H9 (cell line): ENCODE measurements at regions not wholly inside any gene's neighbourhood (a gene's known extent, or its start where the extent isn't known, plus 50 kb on each side); places are given as distances from the start of the nearest gene placed in this dataset.

Experiments used
- DNase-seq: peaks from one replicate; pipeline ENCODE4 v3.0.0-alpha.2; 2017
- H2AFZ ChIP-seq: one replicate; pipeline ENCODE4 v1.6.1; 2013; ENCODE audit warnings: mild to moderate bottlenecking, low read length, control low read depth, moderate library complexity
- H2AK5ac ChIP-seq: 2 replicates; pipeline ENCODE4 v1.6.1; 2013; ENCODE audit warnings: low read length, control low read depth, mixed read lengths; ENCODE audit not compliant: insufficient read length
- H2BK120ac ChIP-seq: one replicate; pipeline ENCODE4 v1.6.1; 2013; ENCODE audit warnings: low read depth, mild to moderate bottlenecking, low read length, control low read depth, inconsistent platforms; ENCODE audit not compliant: poor library complexity, severe bottlenecking
- H2BK12ac ChIP-seq: 2 replicates; pipeline ENCODE4 v1.6.1; 2013; ENCODE audit warnings: low read length, control low read depth, mixed read lengths, low read depth; ENCODE audit not compliant: insufficient read length
- H2BK15ac ChIP-seq: 2 replicates; pipeline ENCODE4 v1.6.1; 2013; ENCODE audit warnings: low read depth, low read length, control low read depth
- H2BK20ac ChIP-seq: one replicate; pipeline ENCODE4 v1.6.1; 2013; ENCODE audit warnings: low read depth, mild to moderate bottlenecking, low read length, control low read depth, inconsistent platforms; ENCODE audit not compliant: poor library complexity, severe bottlenecking
- H2BK5ac ChIP-seq: 2 replicates; pipeline ENCODE4 v1.6.1; 2013; ENCODE audit warnings: low read length, control low read depth, mixed read lengths; ENCODE audit not compliant: insufficient read length
- H3K14ac ChIP-seq: 2 replicates; pipeline ENCODE4 v1.6.1; 2013; ENCODE audit warnings: low read length, control low read depth; ENCODE audit not compliant: insufficient read depth
- H3K18ac ChIP-seq: 2 replicates; pipeline ENCODE4 v1.6.1; 2013; ENCODE audit warnings: low read depth, mild to moderate bottlenecking, mixed read lengths, low read length, control low read depth; ENCODE audit not compliant: insufficient read length
- H3K23ac ChIP-seq: 2 replicates; pipeline ENCODE4 v1.6.1; 2013; ENCODE audit warnings: low read length, control low read depth, mixed read lengths, low read depth; ENCODE audit not compliant: insufficient read length
- H3K23me2 ChIP-seq: 2 replicates; pipeline ENCODE4 v1.6.1; 2013; ENCODE audit warnings: low read depth, mild to moderate bottlenecking, mixed read lengths, low read length, control low read depth; ENCODE audit not compliant: insufficient read length, poor library complexity, severe bottlenecking
- H3K27ac ChIP-seq: 2 replicates; pipeline ENCODE4 v1.5.1; 2013; ENCODE audit warnings: low read length, control low read depth, mixed read lengths, low read depth; ENCODE audit not compliant: insufficient read length
- H3K27me3 ChIP-seq: 2 replicates; pipeline ENCODE4 v1.6.1; 2013; ENCODE audit warnings: low read length, control low read depth, inconsistent platforms; ENCODE audit not compliant: insufficient read depth
- H3K4ac ChIP-seq: 2 replicates; pipeline ENCODE4 v1.6.1; 2013; ENCODE audit warnings: low read depth, mild to moderate bottlenecking, control low read depth, inconsistent platforms, low read length, moderate library complexity
- H3K4me1 ChIP-seq: 2 replicates; pipeline ENCODE4 v1.6.1; 2013; ENCODE audit warnings: low read length, control low read depth, inconsistent platforms; ENCODE audit not compliant: insufficient read depth
- H3K4me2 ChIP-seq: 2 replicates; pipeline ENCODE4 v1.6.1; 2013; ENCODE audit warnings: low read length, control low read depth, mixed read lengths; ENCODE audit not compliant: insufficient read length, insufficient read depth
- H3K56ac ChIP-seq: 2 replicates; pipeline ENCODE4 v1.6.1; 2013; ENCODE audit warnings: low read depth, mild to moderate bottlenecking, mixed read lengths, low read length, control low read depth; ENCODE audit not compliant: insufficient read length
- H3K79me1 ChIP-seq: 2 replicates; pipeline ENCODE4 v1.6.1; 2013; ENCODE audit warnings: low read depth, mild to moderate bottlenecking, moderate library complexity, low read length, control low read depth, inconsistent platforms; ENCODE audit not compliant: insufficient read depth, poor library complexity, severe bottlenecking
- H3K79me2 ChIP-seq: 2 replicates; pipeline ENCODE4 v1.6.1; 2013; ENCODE audit warnings: low read length, control low read depth, inconsistent platforms; ENCODE audit not compliant: insufficient read depth
- H3K9ac ChIP-seq: 2 replicates; pipeline ENCODE4 v1.6.1; 2013; ENCODE audit warnings: low read length, control low read depth, mixed read lengths; ENCODE audit not compliant: insufficient read length; ENCODE audit errors: extremely low read depth
- H3K9me3 ChIP-seq: one replicate; pipeline ENCODE4 v1.6.1; 2013; ENCODE audit warnings: low read depth, low read length, inconsistent platforms; ENCODE audit not compliant: control insufficient read depth
- H3T11ph ChIP-seq: one replicate; pipeline ENCODE4 v1.6.1; 2013; ENCODE audit warnings: mild to moderate bottlenecking, low read length, control low read depth, inconsistent platforms
- H4K20me1 ChIP-seq: one replicate; pipeline ENCODE4 v1.6.1; 2013; ENCODE audit not compliant: control insufficient read depth, insufficient read length, insufficient read depth
- H4K5ac ChIP-seq: 2 replicates; pipeline ENCODE4 v1.6.1; 2013; ENCODE audit warnings: low read depth, mild to moderate bottlenecking, mixed read lengths, low read length, control low read depth; ENCODE audit not compliant: insufficient read length
- H4K8ac ChIP-seq: replicated peaks from 2 replicates; pipeline ENCODE4 v1.6.1; 2013; ENCODE audit warnings: low read length, control low read depth, mixed read lengths, low read depth; ENCODE audit not compliant: insufficient read length
- H4K91ac ChIP-seq: 2 replicates; pipeline ENCODE4 v1.6.1; 2013; ENCODE audit warnings: low read depth, mild to moderate bottlenecking, moderate library complexity, mixed read lengths, low read length, control low read depth; ENCODE audit not compliant: insufficient read length
- H3K27ac Mint-ChIP-seq, 3 experiments: 2 replicates in 2 of 3; 3 replicates in 1 of 3; pipeline ENCODE4 v1.8.0; 2020 to 2021; ENCODE audit warnings: mixed read lengths in 3 of 3, mild to moderate bottlenecking in 1 of 3, moderate library complexity in 1 of 3
- H3K27me3 Mint-ChIP-seq: 2 replicates; pipeline ENCODE4 v1.8.0; 2021; ENCODE audit warnings: low read depth, mild to moderate bottlenecking, moderate library complexity, mixed read lengths
- H3K36me3 Mint-ChIP-seq, 3 experiments: 2 replicates in 2 of 3; 3 replicates in 1 of 3; pipeline ENCODE4 v1.8.0; 2020 to 2021; ENCODE audit warnings: low read depth in 3 of 3, mixed read lengths in 3 of 3; ENCODE audit not compliant: insufficient read depth in 1 of 3
- H3K4me1 Mint-ChIP-seq, 2 experiments: 2 replicates each; pipeline ENCODE4 v1.8.0; 2020; ENCODE audit warnings: mixed read lengths in 2 of 2
- H3K4me3 Mint-ChIP-seq, 2 experiments: 2 replicates in 1 of 2; 3 replicates in 1 of 2; pipeline ENCODE4 v1.8.0; 2020 to 2021; ENCODE audit warnings: mild to moderate bottlenecking in 2 of 2, mixed read lengths in 2 of 2, moderate library complexity in 1 of 2
- H3K9me3 Mint-ChIP-seq, 2 experiments: 2 replicates in 1 of 2; 3 replicates in 1 of 2; pipeline ENCODE4 v1.8.0; 2020; ENCODE audit warnings: mild to moderate bottlenecking in 2 of 2, mixed read lengths in 2 of 2, moderate library complexity in 1 of 2
- CTCF ChIP-seq: fragments of 200-600 bp; sonication (generic); conservative IDR thresholded peaks from 3 replicates; pipeline ENCODE4 v1.8.0; 2021; ENCODE audit warnings: antibody characterized with exemption, mild to moderate bottlenecking
- WGBS: extraction: QIAGEN DNeasy Blood & Tissue Kit; methylation state at CpG from one replicate; pipeline ENCODE4 v1.1.7; 2013; ENCODE audit warnings: missing lambda C conversion rate, low lambda C conversion rate, mixed read lengths; ENCODE audit not compliant: insufficient read length; ENCODE audit errors: extremely low coverage; 5-methylcytosine and 5-hydroxymethylcytosine counted together

DNA sequence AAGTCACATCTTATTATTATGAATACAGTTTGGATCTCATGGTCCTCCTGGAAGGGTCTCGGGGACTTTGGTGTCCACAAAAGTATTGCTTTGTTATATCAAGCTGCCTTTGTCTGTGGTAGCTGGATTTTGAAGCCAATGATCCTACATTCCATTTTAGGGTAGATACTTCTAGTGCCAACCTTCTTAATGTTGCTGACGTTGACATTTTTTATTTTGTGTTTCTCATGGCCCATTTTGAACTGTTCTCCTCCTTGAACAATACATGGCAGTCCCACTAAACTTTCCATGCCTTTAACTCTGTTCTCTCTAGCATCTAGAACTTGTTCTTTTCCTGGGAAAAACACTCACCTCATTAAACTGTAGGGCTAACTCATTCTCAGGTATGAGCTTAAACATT, 425.8 kb downstream of the KCTD16 start:
- H2BK120ac ChIP-seq = no peak overlapping the region
- no peak overlapping the region for H2BK5ac ChIP-seq
- H3K79me1 ChIP-seq = no peaks in the 10 kb centered on the region
- H4K91ac ChIP-seq = no peak overlapping the region
- no peak overlapping the region for H3K56ac ChIP-seq
- H3K18ac ChIP-seq = no peak overlapping the region
- no peaks in the 10 kb centered on the region for H4K20me1 ChIP-seq
- no peak overlapping the region for H3K4ac ChIP-seq
- no peak overlapping the region for H3K4me3 Mint-ChIP-seq
- H3K9me3 ChIP-seq = no peaks in the 10 kb centered on the region
- no peaks in the 10 kb centered on the region for H3K23me2 ChIP-seq
- no peak for DNase-seq
- no peaks in the 10 kb centered on the region for H3K27me3 ChIP-seq
- no peaks in the 10 kb centered on the region for H3K4me1 ChIP-seq
- H3K4me2 ChIP-seq = no peak overlapping the region
- no peak overlapping the region for H2BK15ac ChIP-seq
- peaks cover 2% of the 10 kb centered on the region for H3K27me3 Mint-ChIP-seq
- WGBS = no CpG with 5 or more reads among the region's 2 CpGs
- H3K79me2 ChIP-seq = no peaks in the 10 kb centered on the region
- TF ChIP-seq CTCF = no peak
- H3K14ac ChIP-seq = no peak overlapping the region
- H3K9me3 Mint-ChIP-seq = peaks cover 4 to 6% of the 10 kb centered on the region in 2 experiments; a peak in 3 of 5 replicates
- H3K27ac Mint-ChIP-seq = no peak overlapping the region
- H3T11ph ChIP-seq = no peak overlapping the region
- no peak overlapping the region for H2AK5ac ChIP-seq
- H2BK12ac ChIP-seq = no peak overlapping the region
- peaks cover 0 to 14% (median 0%) of the 10 kb centered on the region in 3 experiments; a peak in 3 of 7 replicates for H3K36me3 Mint-ChIP-seq
- H3K9ac ChIP-seq = no peak overlapping the region
- no peak overlapping the region for H3K27ac ChIP-seq
- no peak overlapping the region for H2BK20ac ChIP-seq
- peaks cover 14 to 15% of the 10 kb centered on the region in 2 experiments for H3K4me1 Mint-ChIP-seq
- no peak overlapping the region for H3K23ac ChIP-seq
- no peak overlapping the region for H4K5ac ChIP-seq
- H4K8ac ChIP-seq = no peak overlapping the region
- H2AFZ ChIP-seq = no peak overlapping the region
